SKM-1 (cell line): ENCODE measurements at regions not wholly inside any gene's neighbourhood (a gene's known extent, or its start where the extent isn't known, plus 50 kb on each side); places are given as distances from the start of the nearest gene placed in this dataset.
A peak's percentile ranks its signal among the peaks of the same experiment; 100 is the strongest.
"Not testable (repeated sequence)": the region's sequence is repeated elsewhere in the genome, so short reads cannot be mapped to it uniquely, and the experiment has no call there.

ENCODE experiments used
- DNase-seq: peaks from one replicate; lab custom pipeline; 2025; ENCODE audit not compliant: unreplicated experiment; lab: John Stamatoyannopoulos, UW

DNA sequence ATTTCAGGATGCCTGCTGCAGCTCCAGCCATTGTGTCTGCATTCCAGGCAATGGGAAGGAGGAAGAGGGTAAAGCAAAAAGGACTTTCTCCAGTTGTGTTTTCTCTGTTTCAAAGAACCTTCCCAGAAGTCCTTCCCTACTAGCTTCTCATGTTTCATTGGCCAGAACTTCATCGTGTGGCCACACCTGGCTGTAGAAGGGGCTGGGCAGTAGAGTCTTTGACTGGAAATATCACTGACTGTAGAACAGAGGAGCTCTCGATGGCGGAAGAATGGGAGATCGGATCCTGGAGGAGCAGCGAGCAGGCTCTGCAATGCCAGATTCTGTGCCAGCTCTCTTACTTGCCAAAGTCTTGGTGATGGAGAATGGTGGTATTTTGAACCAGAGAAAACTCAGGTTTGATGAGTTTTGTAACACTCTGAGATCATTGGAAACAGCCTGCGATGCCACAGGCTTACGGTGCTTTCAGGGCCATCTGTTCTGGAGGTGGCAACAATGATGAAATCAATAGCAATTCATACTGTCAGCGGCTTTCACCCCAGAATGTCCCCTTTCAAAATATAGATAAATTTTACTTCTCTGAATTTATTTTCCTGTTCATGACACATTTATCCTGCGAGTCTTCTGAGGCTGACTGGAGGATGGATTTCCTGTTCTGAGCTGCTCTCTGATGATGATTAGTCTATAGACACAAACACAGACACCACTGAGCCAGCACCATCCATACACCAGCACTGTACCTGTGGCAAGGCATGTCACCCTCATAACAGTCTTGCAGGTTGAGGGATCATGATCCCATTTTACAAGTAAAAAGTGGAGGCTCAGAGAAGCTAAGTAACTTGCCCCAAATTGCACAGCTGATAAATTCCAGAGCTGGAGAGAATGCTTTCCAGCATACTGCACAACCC is 204.2 kb downstream of the EMX2 start:
- no peak for DNase-seq

GRCh38 chr10:117747636-117748035 is 205.1 kb downstream of the EMX2 start:
- no peak for DNase-seq

GRCh38 chr10:117748058-117748457 is 205.5 kb downstream of the EMX2 start:
- DNase-seq = no peak

- DNase-seq = no peak
These were observed 208.1 kb downstream of the EMX2 start for GRCh38 chr10:117750616-117751015.

- no peak for DNase-seq
These were observed 208.7 kb downstream of the EMX2 start for GRCh38 chr10:117751259-117751658.

DNA sequence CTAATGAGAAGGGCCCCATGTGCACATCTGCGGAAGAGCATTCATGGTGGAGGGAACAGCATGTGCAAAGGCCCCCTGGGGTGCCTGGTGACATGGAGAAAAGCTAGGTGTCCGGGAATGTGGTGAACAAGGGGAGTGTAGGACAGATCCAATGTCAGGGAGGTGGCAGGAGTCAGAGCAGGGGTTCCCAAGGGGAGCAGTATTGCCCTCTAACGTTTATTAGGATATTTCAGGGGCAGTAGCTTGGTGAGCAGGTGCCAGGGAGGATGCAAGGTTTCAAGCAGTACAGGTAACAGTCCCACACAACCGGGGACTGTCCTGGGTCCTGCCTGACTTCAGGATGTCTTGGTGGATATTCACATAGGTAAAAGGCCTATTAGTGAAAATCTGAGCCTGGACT is 209.6 kb downstream of the EMX2 start:
- no peak for DNase-seq

- DNase-seq = no peak
These were observed 212.5 kb downstream of the EMX2 start for GRCh38 chr10:117754770-117755658.

- no peak for DNase-seq
These were observed 213.1 kb downstream of the EMX2 start for GRCh38 chr10:117755659-117756014.

- no peak for DNase-seq
These were observed 214.7 kb downstream of the EMX2 start for GRCh38 chr10:117757086-117757720.

GRCh38 chr10:117759266-117759665 is 216.7 kb downstream of the EMX2 start:
- no peak for DNase-seq

- DNase-seq = no peak
These were observed 219.1 kb downstream of the EMX2 start for GRCh38 chr10:117761695-117762094.

GRCh38 chr10:117762126-117762818 is 219.7 kb downstream of the EMX2 start:
- no peak for DNase-seq

GRCh38 chr10:117762819-117763172 is 220.2 kb downstream of the EMX2 start:
- peak; percentile 39 for DNase-seq

- DNase-seq = no peak
These were observed 221.0 kb downstream of the EMX2 start for GRCh38 chr10:117763528-117763927.

DNA sequence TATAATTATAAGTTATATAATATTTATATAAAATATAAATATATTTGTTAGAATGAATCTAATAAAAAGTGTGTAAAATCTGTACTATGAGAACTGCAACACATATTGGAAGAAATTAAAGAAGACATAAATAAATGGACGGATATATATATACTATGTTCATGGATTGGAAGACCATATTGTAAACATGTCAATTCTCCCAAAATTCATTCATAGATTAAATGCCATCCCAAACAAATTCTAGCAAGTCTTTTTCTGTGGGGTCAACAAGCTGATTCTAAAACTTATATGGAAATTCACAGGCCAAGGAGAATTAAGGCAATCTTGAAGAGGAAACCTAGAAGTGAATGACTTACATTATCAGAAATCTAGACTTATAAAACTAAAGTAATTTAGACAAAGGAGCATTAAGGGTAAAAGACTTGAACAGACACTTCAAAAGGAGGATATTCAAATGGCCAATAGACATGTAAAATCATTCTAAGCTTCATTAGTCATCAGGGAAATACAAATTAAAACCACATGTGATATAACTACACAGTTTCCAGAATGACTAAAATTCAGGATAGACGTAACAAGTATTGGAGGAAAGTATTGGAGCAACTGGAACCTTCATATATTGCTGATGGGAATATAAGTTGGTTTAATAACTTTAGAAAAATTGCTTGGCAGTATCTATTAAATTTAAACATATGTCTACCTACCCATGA is 225.9 kb downstream of the EMX2 start:
- no peak for DNase-seq

DNA sequence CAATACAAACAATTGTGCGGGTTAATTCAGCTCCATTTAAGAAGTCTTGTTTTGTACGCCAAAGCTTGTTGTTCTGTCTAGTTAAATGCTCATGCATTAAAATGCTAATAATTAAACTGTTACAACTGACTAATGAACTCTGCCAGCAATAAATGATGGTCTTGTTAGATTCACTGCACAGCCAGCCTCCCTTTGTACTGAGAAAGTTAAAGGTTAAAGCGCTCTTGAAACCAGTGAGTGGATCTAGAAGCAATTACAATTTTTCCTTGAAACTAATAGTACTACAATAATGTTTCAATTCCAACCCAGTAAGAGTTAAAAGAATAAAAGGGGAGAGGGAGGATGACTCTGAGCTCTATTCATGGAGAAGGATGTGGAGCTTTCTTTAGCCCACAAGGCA is 233.0 kb downstream of the EMX2 start:
- DNase-seq = no peak

- DNase-seq = not testable (repeated sequence)
These were observed 234.7 kb downstream of the EMX2 start for GRCh38 chr10:117777222-117777621.

GRCh38 chr10:117778241-117778640 is 235.7 kb downstream of the EMX2 start:
- no peak for DNase-seq

GRCh38 chr10:117780411-117780810 is 237.9 kb downstream of the EMX2 start:
- no peak for DNase-seq

DNA sequence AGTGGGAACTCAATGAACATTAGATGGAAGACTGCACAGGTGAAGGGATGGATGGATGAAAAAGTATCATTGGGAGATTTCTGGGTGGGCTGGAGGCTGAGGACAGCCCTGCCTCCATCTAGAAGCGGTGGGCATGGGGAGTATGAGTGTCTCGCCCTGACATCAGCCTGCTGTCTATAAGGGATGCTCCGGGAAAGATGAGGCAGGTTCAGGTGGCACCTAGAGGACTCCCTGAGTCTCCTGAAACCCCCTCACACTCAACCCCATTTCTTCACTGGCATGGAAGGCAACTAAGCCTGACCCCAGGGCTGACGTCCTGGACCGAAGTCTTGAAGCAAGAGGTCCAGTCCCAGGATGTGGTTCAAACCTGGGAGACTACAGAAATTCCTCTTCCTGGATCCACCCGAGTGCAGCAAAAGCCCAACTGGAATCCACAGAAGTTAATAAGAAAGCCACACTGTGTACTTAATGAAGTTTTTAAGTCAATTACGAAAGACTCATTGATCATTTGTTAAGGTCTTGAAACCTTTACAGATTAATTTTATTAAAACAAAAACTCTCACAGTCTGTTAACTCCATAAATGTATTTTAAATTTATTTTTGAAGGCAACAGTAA is 238.8 kb downstream of the EMX2 start:
- DNase-seq = no peak
